GM23248 (cell line): ENCODE measurements at regions not wholly inside any gene's neighbourhood (a gene's known extent, or its start where the extent isn't known, plus 50 kb on each side); places are given as distances from the start of the nearest gene placed in this dataset.

Source experiments
- EZH2 ChIP-seq: fragments of 200-600 bp; sonication (generic); IDR thresholded peaks from 2 replicates; pipeline ENCODE4 v1.6.1; 2018; ENCODE audit warnings: antibody characterized with exemption, mild to moderate bottlenecking; ENCODE audit not compliant: insufficient read depth, poor library complexity, severe bottlenecking
- EZH2phosphoT487 ChIP-seq: fragments of 200-600 bp; sonication (generic); IDR thresholded peaks from 2 replicates; pipeline ENCODE4 v1.6.1; 2018; ENCODE audit warnings: antibody characterized with exemption, moderate library complexity, mild to moderate bottlenecking, low read depth; ENCODE audit not compliant: insufficient read depth

- TF ChIP-seq EZH2, result no peak
- TF ChIP-seq EZH2phosphoT487, result no peak
Measured at GRCh38 chr10:124340033-124340760, 78.5 kb downstream of the OAT start.
